CD14-positive monocyte (primary cell): ENCODE measurements at regions not wholly inside any gene's neighbourhood (a gene's known extent, or its start where the extent isn't known, plus 50 kb on each side); places are given as distances from the start of the nearest gene placed in this dataset.

ENCODE experiments used
- DNase-seq, 3 donors: peaks; one replicate each; pipeline ENCODE4 v3.0.0-alpha.2; 2011 to 2022
- H2AFZ ChIP-seq: 2 replicates; pipeline ENCODE4 v1.6.0; 2012; ENCODE audit warnings: mild to moderate bottlenecking, low read depth, low read length, inconsistent platforms; ENCODE audit not compliant: insufficient read depth, poor library complexity, severe bottlenecking
- H3K27ac ChIP-seq, 2 donors: 1 replicate in 1 of 2; 2 replicates in 1 of 2; pipeline ENCODE4 v1.5.1; 2012 to 2013; ENCODE audit warnings: low read length in 2 of 2, control low read depth in 1 of 2, inconsistent platforms in 1 of 2, low read depth in 1 of 2, mild to moderate bottlenecking in 1 of 2
- H3K27me3 ChIP-seq, 2 donors: one replicate each; pipeline versions ENCODE4 v1.6.0 to v1.6.1; 2011 to 2013; ENCODE audit warnings: low read length in 2 of 2; ENCODE audit not compliant: control insufficient read depth in 2 of 2, insufficient read depth in 2 of 2
- H3K36me3 ChIP-seq, 2 donors: replicated peaks in 1 of 2; 1 replicate in 1 of 2; 2 replicates in 1 of 2; pipeline versions ENCODE4 v1.5.1 to v1.6.1; 2012 to 2013; ENCODE audit warnings: low read length in 2 of 2, control low read depth in 1 of 2, inconsistent platforms in 1 of 2, mild to moderate bottlenecking in 1 of 2; ENCODE audit not compliant: insufficient read depth in 2 of 2, control insufficient read depth in 1 of 2
- H3K4me1 ChIP-seq, 2 donors: 1 replicate in 1 of 2; 2 replicates in 1 of 2; pipeline versions ENCODE4 v1.5.1 to v1.6.1; 2012 to 2013; ENCODE audit warnings: low read length in 2 of 2, control low read depth in 1 of 2, inconsistent platforms in 1 of 2, mild to moderate bottlenecking in 1 of 2, moderate library complexity in 1 of 2; ENCODE audit not compliant: insufficient read depth in 2 of 2, control insufficient read depth in 1 of 2
- H3K4me2 ChIP-seq: replicated peaks from 2 replicates; pipeline ENCODE3; 2012; ENCODE audit warnings: low read length, moderate library complexity, mild to moderate bottlenecking; ENCODE audit not compliant: poor library complexity, severe bottlenecking; ENCODE audit errors: extremely low read depth
- H3K4me3 ChIP-seq, 3 experiments: fragments of 200-600 bp in 1 of 3; sonication (generic) in 1 of 3; replicated peaks in 1 of 3; 1 replicate in 2 of 3; 2 replicates in 1 of 3; pipeline ENCODE4 v1.5.1; 2011 to 2013; ENCODE audit warnings: low read length in 3 of 3, mild to moderate bottlenecking in 3 of 3, control low read depth in 2 of 3, low read depth in 2 of 3, inconsistent platforms in 1 of 3, moderate library complexity in 1 of 3
- H3K79me2 ChIP-seq: 2 replicates; pipeline ENCODE4 v1.6.0; 2012; ENCODE audit warnings: mild to moderate bottlenecking, control low read depth, inconsistent platforms, low read length, moderate library complexity; ENCODE audit not compliant: insufficient read depth
- H3K9ac ChIP-seq: 2 replicates; pipeline ENCODE4 v1.6.0; 2017; ENCODE audit warnings: low read length, mild to moderate bottlenecking; ENCODE audit not compliant: insufficient read depth, poor library complexity, severe bottlenecking
- H3K9me3 ChIP-seq, 2 donors: replicated peaks in 1 of 2; 1 replicate in 1 of 2; 2 replicates in 1 of 2; pipeline versions ENCODE4 v1.5.1 to v1.6.1; 2012 to 2013; ENCODE audit warnings: low read length in 2 of 2, control low read depth in 1 of 2; ENCODE audit not compliant: control insufficient read depth in 1 of 2, insufficient read depth in 1 of 2
- H4K20me1 ChIP-seq: 2 replicates; pipeline ENCODE4 v1.6.0; 2012; ENCODE audit warnings: mild to moderate bottlenecking, low read length, control low read depth, moderate library complexity; ENCODE audit not compliant: insufficient read depth
- H3K27ac Mint-ChIP-seq, 7 donors: one replicate each; pipeline ENCODE4 v1.8.0; 2020; ENCODE audit warnings: mild to moderate bottlenecking in 7 of 7, mixed read lengths in 7 of 7, moderate library complexity in 6 of 7, inconsistent platforms in 2 of 7
- H3K27me3 Mint-ChIP-seq, 3 donors: one replicate each; pipeline ENCODE4 v1.8.0; 2021 to 2022; ENCODE audit warnings: low read depth in 3 of 3, mild to moderate bottlenecking in 3 of 3, mixed read lengths in 3 of 3, moderate library complexity in 3 of 3, inconsistent platforms in 1 of 3
- H3K36me3 Mint-ChIP-seq, 2 donors: one replicate each; pipeline ENCODE4 v1.8.0; 2020; ENCODE audit warnings: mixed read lengths in 2 of 2, inconsistent platforms in 1 of 2, mild to moderate bottlenecking in 1 of 2
- H3K4me1 Mint-ChIP-seq: one replicate; pipeline ENCODE4 v1.8.0; 2020; ENCODE audit warnings: mild to moderate bottlenecking, mixed read lengths
- H3K4me3 Mint-ChIP-seq, 2 donors: one replicate each; pipeline ENCODE4 v1.8.0; 2020; ENCODE audit warnings: mild to moderate bottlenecking in 2 of 2, mixed read lengths in 2 of 2, moderate library complexity in 1 of 2
- H3K9me3 Mint-ChIP-seq, 7 donors: one replicate each; pipeline ENCODE4 v1.8.0; 2020 to 2022; ENCODE audit warnings: mixed read lengths in 7 of 7, mild to moderate bottlenecking in 6 of 7, moderate library complexity in 6 of 7, inconsistent platforms in 2 of 7
- WGBS: methylation state at CpG from one replicate; pipeline ENCODE4 v1.1.5; 2013; ENCODE audit warnings: missing lambda C conversion rate; ENCODE audit not compliant: insufficient coverage; 5-methylcytosine and 5-hydroxymethylcytosine counted together
- intact Hi-C, 2 donors: fragments of 100-400 bp; cut with micrococcal nuclease; formaldehyde crosslinking; loops; one replicate each; pipeline versions ENCODE4 v1.15.0 to v1.15.1; 2023
- TF ChIP-seq, protein P1 (sequence below): fragments of 200-600 bp; IDR thresholded peaks from one replicate; pipeline ENCODE4 v1.8.0; 2022; ENCODE audit warnings: antibody characterized with exemption, mild to moderate bottlenecking

DNA sequence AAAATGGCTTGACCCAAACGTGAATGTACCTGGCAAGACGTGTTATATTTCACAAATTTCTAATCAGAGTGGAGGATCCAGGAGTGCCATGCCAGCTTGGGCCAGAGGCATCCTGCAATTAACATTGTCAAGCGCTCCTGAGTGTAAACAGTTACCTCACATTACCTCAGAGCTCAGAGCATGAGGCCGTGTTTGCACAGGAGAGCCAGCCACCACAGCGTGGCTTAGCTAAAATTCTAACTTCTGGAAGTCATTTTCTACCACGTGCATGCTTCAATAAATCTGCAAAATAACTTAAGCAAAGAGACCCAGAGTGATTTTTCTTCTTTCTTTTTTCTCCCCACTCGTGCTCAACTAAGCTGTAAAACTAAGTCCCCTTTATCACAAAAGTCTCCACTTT, 769.0 kb downstream of the KCNJ2 start:
- Mint-ChIP-seq H3K36me3 (no peaks in the 10 kb centered on the region), H3K27me3 (no peaks in the 10 kb centered on the region), H3K9me3 (peaks cover 0 to 6% (median 2%) of the 10 kb centered on the region in 7 donors), H3K27ac (no peak overlapping the region), H3K4me3 (no peak overlapping the region), H3K4me1 (no peaks in the 10 kb centered on the region)
- no peak for DNase-seq
- Histone ChIP-seq H3K4me1 (no peaks in the 10 kb centered on the region), H3K27ac (no peak overlapping the region), H3K27me3 (no peaks in the 10 kb centered on the region), H3K9ac (no peak overlapping the region), H4K20me1 (no peaks in the 10 kb centered on the region), H3K36me3 (no peaks in the 10 kb centered on the region), H3K79me2 (no peaks in the 10 kb centered on the region), H3K4me3 (no peak overlapping the region), H3K9me3 (no peaks in the 10 kb centered on the region), H3K4me2 (no peak overlapping the region), H2AFZ (no peak overlapping the region)
- intact Hi-C loops = no loop called here
- TF ChIP-seq, protein P1, sequence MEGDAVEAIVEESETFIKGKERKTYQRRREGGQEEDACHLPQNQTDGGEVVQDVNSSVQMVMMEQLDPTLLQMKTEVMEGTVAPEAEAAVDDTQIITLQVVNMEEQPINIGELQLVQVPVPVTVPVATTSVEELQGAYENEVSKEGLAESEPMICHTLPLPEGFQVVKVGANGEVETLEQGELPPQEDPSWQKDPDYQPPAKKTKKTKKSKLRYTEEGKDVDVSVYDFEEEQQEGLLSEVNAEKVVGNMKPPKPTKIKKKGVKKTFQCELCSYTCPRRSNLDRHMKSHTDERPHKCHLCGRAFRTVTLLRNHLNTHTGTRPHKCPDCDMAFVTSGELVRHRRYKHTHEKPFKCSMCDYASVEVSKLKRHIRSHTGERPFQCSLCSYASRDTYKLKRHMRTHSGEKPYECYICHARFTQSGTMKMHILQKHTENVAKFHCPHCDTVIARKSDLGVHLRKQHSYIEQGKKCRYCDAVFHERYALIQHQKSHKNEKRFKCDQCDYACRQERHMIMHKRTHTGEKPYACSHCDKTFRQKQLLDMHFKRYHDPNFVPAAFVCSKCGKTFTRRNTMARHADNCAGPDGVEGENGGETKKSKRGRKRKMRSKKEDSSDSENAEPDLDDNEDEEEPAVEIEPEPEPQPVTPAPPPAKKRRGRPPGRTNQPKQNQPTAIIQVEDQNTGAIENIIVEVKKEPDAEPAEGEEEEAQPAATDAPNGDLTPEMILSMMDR = no peak
- WGBS = 96% methylated on average over 7 of the region's 7 CpGs

DNA sequence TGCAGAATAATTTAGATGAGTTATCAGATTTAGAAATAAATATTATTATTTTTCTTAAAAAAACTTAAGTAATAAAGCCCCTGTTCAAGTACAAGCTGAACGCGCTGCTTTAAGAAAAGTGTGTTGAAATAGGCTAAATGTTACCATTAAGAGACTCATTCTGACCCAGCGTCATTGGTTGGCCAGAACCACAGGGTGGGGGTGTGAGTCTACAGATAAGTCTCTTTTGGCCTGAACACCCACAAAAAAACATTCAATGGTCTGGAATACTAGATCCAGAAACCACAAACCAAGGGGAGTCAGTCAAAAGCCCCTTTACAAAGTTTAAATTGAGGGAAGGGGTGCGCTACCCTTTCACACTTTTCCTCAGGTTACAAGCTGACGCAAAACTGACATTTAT, 776.1 kb downstream of the KCNJ2 start:
- Mint-ChIP-seq H3K9me3 (peaks cover 7 to 22% (median 16%) of the 10 kb centered on the region in 7 donors), H3K36me3 (no peaks in the 10 kb centered on the region), H3K27ac (no peak overlapping the region), H3K4me3 (no peak overlapping the region), H3K4me1 (no peaks in the 10 kb centered on the region), H3K27me3 (no peaks in the 10 kb centered on the region)
- Histone ChIP-seq H4K20me1 (no peaks in the 10 kb centered on the region), H3K9me3 (peaks cover 7 to 13% of the 10 kb centered on the region in 2 donors), H3K79me2 (no peaks in the 10 kb centered on the region), H3K27ac (no peak overlapping the region), H3K9ac (no peak overlapping the region), H3K4me2 (no peak overlapping the region), H3K27me3 (no peaks in the 10 kb centered on the region), H3K4me1 (no peaks in the 10 kb centered on the region), H2AFZ (no peak overlapping the region), H3K4me3 (no peak overlapping the region), H3K36me3 (no peaks in the 10 kb centered on the region)
- intact Hi-C loops = no loop called here
- 90% methylated on average over 2 of the region's 5 CpGs for WGBS
- DNase-seq = no peak
- TF ChIP-seq, protein P1 = no peak
